ENCODE measurements at regions not wholly inside any gene's neighbourhood (a gene's known extent, or its start where the extent isn't known, plus 50 kb on each side); places are given as distances from the start of the nearest gene placed in this dataset.

- DNase-seq (ENCODE audit: low spot score) = no peak
- no peak overlapping the region for H3K27ac ChIP-seq
- H3K36me3 ChIP-seq = no peaks in the 10 kb centered on the region
- no peaks in the 10 kb centered on the region for H3K4me1 ChIP-seq
- no peaks in the 10 kb centered on the region for H3K27me3 ChIP-seq
- H3K9me3 ChIP-seq = no peaks in the 10 kb centered on the region
- TF ChIP-seq CTCF (IDR thresholded peaks at IDR 0.05) = no peak
- no peak overlapping the region for H3K4me3 ChIP-seq
Measured at GRCh38 chr1:62926681-62927252, 142.8 kb downstream of the ATG4C start.

- Histone ChIP-seq H3K27me3 (no peaks in the 10 kb centered on the region), H3K4me1 (no peaks in the 10 kb centered on the region), H3K9me3 (no peaks in the 10 kb centered on the region), H3K27ac (no peak overlapping the region), H3K4me3 (no peak overlapping the region), H3K36me3 (no peaks in the 10 kb centered on the region)
- TF ChIP-seq CTCF (IDR thresholded peaks at IDR 0.05) = no peak
- DNase-seq (ENCODE audit: low spot score) = no peak
Measured at GRCh38 chr1:62928885-62929284, 145.0 kb downstream of the ATG4C start.

- no peaks in the 10 kb centered on the region for H3K4me1 ChIP-seq
- TF ChIP-seq CTCF (IDR thresholded peaks at IDR 0.05) = no peak
Measured at GRCh38 chr1:62937634-62938296, 153.8 kb downstream of the ATG4C start.

GRCh38 chr1:62941780-62942179 is 157.8 kb downstream of the ATG4C start:
- DNase-seq (ENCODE audit: low spot score) = no peak
- H3K4me3 ChIP-seq = no peak overlapping the region
- H3K4me1 ChIP-seq = no peaks in the 10 kb centered on the region
- no peaks in the 10 kb centered on the region for H3K27me3 ChIP-seq
- H3K36me3 ChIP-seq = no peaks in the 10 kb centered on the region
- H3K9me3 ChIP-seq = no peaks in the 10 kb centered on the region
- no peak for TF ChIP-seq CTCF (IDR thresholded peaks at IDR 0.05)
- H3K27ac ChIP-seq = no peak overlapping the region

More at GRCh38 chr1:62937634-62938296, 153.8 kb downstream of the ATG4C start:
- Histone ChIP-seq H3K27ac (no peak overlapping the region), H3K27me3 (no peaks in the 10 kb centered on the region), H3K9me3 (no peaks in the 10 kb centered on the region), H3K4me3 (no peak overlapping the region), H3K36me3 (no peaks in the 10 kb centered on the region)
- DNase-seq (ENCODE audit: low spot score) = no peak

- Histone ChIP-seq H3K27me3 (no peaks in the 10 kb centered on the region), H3K4me1 (no peaks in the 10 kb centered on the region), H3K27ac (no peak overlapping the region), H3K9me3 (no peaks in the 10 kb centered on the region), H3K36me3 (no peaks in the 10 kb centered on the region), H3K4me3 (no peak overlapping the region)
- no peak for DNase-seq (ENCODE audit: low spot score)
- no peak for TF ChIP-seq CTCF (IDR thresholded peaks at IDR 0.05)
Measured at GRCh38 chr1:62946511-62946910, 162.6 kb downstream of the ATG4C start.

- DNase-seq (ENCODE audit: low spot score) = no peak
Measured at GRCh38 chr1:62951428-62951827, 167.5 kb downstream of the ATG4C start.

More at GRCh38 chr1:62951428-62951827, 167.5 kb downstream of the ATG4C start:
- TF ChIP-seq CTCF (IDR thresholded peaks at IDR 0.05) = no peak
- Histone ChIP-seq H3K27ac (no peak overlapping the region), H3K36me3 (no peaks in the 10 kb centered on the region), H3K9me3 (no peaks in the 10 kb centered on the region), H3K4me3 (no peak overlapping the region), H3K4me1 (no peaks in the 10 kb centered on the region), H3K27me3 (no peaks in the 10 kb centered on the region)

Data from right atrium auricular region (tissue), 2 donors.